ENCODE measurements at regions not wholly inside any gene's neighbourhood (a gene's known extent, or its start where the extent isn't known, plus 50 kb on each side); places are given as distances from the start of the nearest gene placed in this dataset.

- TF ChIP-seq CTCF (IDR thresholded peaks at IDR 0.05) (peak; percentile 43 to 79 (median 70)), POLR2A (IDR thresholded peaks at IDR 0.05) (no peak)
Measured at GRCh38 chr12:130026608-130027176, 122.9 kb upstream of the TMEM132D start.
